GM12865 (cell line): ENCODE measurements at regions not wholly inside any gene's neighbourhood (a gene's known extent, or its start where the extent isn't known, plus 50 kb on each side); places are given as distances from the start of the nearest gene placed in this dataset.

Source experiments
- DNase-seq: peaks from one replicate; pipeline ENCODE4 v3.0.0; 2010; ENCODE audit warnings: low read depth
- H3K4me3 ChIP-seq: 2 replicates; pipeline ENCODE4 v1.5.1; 2011; ENCODE audit warnings: mild to moderate bottlenecking, low read depth, low read length, control low read depth
- CTCF ChIP-seq: IDR thresholded peaks from 2 replicates; pipeline ENCODE4 v1.5.1; 2011; ENCODE audit warnings: low read length, control low read depth, low read depth, inconsistent platforms; ENCODE audit not compliant: insufficient read depth; ENCODE audit errors: missing control alignments

GRCh38 chr11:134921938-134922337, 509.9 kb upstream of the B3GAT1 start:
- H3K4me3 ChIP-seq, result no peak overlapping the region
- no peak for TF ChIP-seq CTCF
- no peak for DNase-seq

- TF ChIP-seq CTCF, result no peak
- no peak for DNase-seq
- H3K4me3 ChIP-seq, result no peak overlapping the region
These were observed 509.0 kb upstream of the B3GAT1 start for GRCh38 chr11:134920851-134921608.

- DNase-seq, result no peak
- H3K4me3 ChIP-seq, result no peak overlapping the region
- TF ChIP-seq CTCF, result no peak
These were observed 504.6 kb upstream of the B3GAT1 start for GRCh38 chr11:134916421-134917213.

GRCh38 chr11:134915881-134916280, 503.8 kb upstream of the B3GAT1 start:
- DNase-seq, result no peak
- TF ChIP-seq CTCF, result no peak
- H3K4me3 ChIP-seq, result no peak overlapping the region

GRCh38 chr11:134915212-134915611, 503.2 kb upstream of the B3GAT1 start:
- H3K4me3 ChIP-seq, result no peak overlapping the region
- no peak for TF ChIP-seq CTCF
- no peak for DNase-seq

GRCh38 chr11:134913999-134914590, 502.1 kb upstream of the B3GAT1 start:
- H3K4me3 ChIP-seq, result no peak overlapping the region
- no peak for DNase-seq
- TF ChIP-seq CTCF, result no peak
